ENCODE measurements at regions not wholly inside any gene's neighbourhood (a gene's known extent, or its start where the extent isn't known, plus 50 kb on each side); places are given as distances from the start of the nearest gene placed in this dataset.

DNA sequence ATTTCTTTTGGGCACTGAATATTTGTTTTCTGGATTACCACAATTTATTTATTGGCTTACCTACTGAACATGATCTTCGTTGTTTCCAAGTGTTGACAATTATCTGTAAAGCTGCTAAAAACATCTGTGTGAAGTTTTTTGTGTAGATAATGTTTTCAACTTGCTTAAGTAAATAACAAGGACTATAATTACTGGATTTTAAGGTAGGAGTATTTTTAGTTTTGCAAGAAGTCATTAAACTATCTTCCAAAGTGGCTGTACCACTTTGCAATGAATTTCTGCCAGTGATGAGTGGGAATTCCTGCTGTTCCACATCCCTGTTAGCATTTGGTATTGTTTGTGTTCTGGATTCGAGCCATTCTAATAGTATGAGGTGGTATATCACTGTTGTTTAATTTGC, 702.2 kb downstream of the MECOM start:
- no peaks in the 10 kb centered on the region for H3K79me2 ChIP-seq
- H3K36me3 ChIP-seq (ENCODE audit: control insufficient read depth, insufficient read depth, low read length) = no peaks in the 10 kb centered on the region
- H3K4me2 ChIP-seq (ENCODE audit: low read length) = no peak overlapping the region
- no peak overlapping the region for H2AFZ ChIP-seq
- H3K4me1 ChIP-seq = no peaks in the 10 kb centered on the region
- H3K9me3 ChIP-seq (ENCODE audit: control insufficient read depth, low read length) = no peaks in the 10 kb centered on the region
- TF ChIP-seq, protein P1, sequence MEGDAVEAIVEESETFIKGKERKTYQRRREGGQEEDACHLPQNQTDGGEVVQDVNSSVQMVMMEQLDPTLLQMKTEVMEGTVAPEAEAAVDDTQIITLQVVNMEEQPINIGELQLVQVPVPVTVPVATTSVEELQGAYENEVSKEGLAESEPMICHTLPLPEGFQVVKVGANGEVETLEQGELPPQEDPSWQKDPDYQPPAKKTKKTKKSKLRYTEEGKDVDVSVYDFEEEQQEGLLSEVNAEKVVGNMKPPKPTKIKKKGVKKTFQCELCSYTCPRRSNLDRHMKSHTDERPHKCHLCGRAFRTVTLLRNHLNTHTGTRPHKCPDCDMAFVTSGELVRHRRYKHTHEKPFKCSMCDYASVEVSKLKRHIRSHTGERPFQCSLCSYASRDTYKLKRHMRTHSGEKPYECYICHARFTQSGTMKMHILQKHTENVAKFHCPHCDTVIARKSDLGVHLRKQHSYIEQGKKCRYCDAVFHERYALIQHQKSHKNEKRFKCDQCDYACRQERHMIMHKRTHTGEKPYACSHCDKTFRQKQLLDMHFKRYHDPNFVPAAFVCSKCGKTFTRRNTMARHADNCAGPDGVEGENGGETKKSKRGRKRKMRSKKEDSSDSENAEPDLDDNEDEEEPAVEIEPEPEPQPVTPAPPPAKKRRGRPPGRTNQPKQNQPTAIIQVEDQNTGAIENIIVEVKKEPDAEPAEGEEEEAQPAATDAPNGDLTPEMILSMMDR (IDR thresholded peaks at IDR 0.05) = no peak
- H3K27me3 ChIP-seq (ENCODE audit: control insufficient read depth, insufficient read depth, low read length) = no peaks in the 10 kb centered on the region
- no peak overlapping the region for H3K27ac ChIP-seq
- no peak overlapping the region for H3K9ac ChIP-seq
- no peak overlapping the region for H3K4me3 ChIP-seq (ENCODE audit: low read depth, low read length)

DNA sequence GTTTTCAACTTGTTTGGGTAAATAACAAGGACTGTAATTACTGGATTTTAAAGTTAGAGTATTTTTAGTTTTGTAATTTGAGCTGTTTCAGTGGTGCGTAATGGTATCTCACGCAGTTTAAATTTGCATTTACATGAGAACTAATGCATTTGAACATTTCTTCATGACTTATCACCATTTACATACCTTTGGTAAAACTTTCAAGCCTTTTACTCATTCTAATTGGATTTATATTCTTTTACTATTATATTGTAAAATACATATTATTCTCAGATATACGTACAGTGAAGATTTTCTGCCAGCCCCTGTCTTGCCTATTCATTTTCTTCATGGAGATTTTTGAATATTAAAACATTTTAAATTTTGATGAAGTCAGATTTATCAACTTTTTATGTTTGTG, 703.8 kb downstream of the MECOM start:
- no peaks in the 10 kb centered on the region for H3K79me2 ChIP-seq
- H3K4me1 ChIP-seq = no peaks in the 10 kb centered on the region
- no peak overlapping the region for H3K27ac ChIP-seq
- H3K36me3 ChIP-seq (ENCODE audit: control insufficient read depth, insufficient read depth, low read length) = no peaks in the 10 kb centered on the region
- H2AFZ ChIP-seq = no peak overlapping the region
- H3K27me3 ChIP-seq (ENCODE audit: control insufficient read depth, insufficient read depth, low read length) = no peaks in the 10 kb centered on the region
- TF ChIP-seq, protein P1 (IDR thresholded peaks at IDR 0.05) = no peak
- no peak overlapping the region for H3K9ac ChIP-seq
- no peak overlapping the region for H3K4me3 ChIP-seq (ENCODE audit: low read depth, low read length)
- H3K4me2 ChIP-seq (ENCODE audit: low read length) = no peak overlapping the region
- no peaks in the 10 kb centered on the region for H3K9me3 ChIP-seq (ENCODE audit: control insufficient read depth, low read length)

DNA sequence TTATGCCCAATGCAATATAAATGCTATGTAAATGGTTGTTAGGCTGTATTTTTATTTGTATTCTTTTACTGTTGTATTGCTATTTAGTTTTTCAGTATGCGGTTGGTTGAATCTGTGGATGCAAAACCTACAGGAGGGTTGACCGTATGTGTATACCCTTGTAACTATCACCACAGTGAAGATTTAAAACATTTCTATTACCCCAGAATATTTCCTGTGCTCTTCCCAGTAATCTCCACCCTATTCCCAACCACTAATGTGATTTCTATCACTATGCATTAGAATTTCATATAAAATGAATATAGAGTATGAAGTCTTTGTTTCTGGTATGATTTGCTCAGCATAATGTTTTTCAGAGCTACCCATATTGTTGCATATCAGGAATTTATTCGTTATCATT, 705.0 kb downstream of the MECOM start:
- Histone ChIP-seq H3K36me3 (ENCODE audit: control insufficient read depth, insufficient read depth, low read length) (no peaks in the 10 kb centered on the region), H3K4me2 (ENCODE audit: low read length) (no peak overlapping the region), H2AFZ (no peak overlapping the region), H3K27me3 (ENCODE audit: control insufficient read depth, insufficient read depth, low read length) (no peaks in the 10 kb centered on the region), H3K79me2 (no peaks in the 10 kb centered on the region), H3K4me3 (ENCODE audit: low read depth, low read length) (no peak overlapping the region), H3K27ac (no peak overlapping the region), H3K9me3 (ENCODE audit: control insufficient read depth, low read length) (no peaks in the 10 kb centered on the region), H3K4me1 (no peaks in the 10 kb centered on the region), H3K9ac (no peak overlapping the region)
- TF ChIP-seq, protein P1 (IDR thresholded peaks at IDR 0.05) = no peak

DNA sequence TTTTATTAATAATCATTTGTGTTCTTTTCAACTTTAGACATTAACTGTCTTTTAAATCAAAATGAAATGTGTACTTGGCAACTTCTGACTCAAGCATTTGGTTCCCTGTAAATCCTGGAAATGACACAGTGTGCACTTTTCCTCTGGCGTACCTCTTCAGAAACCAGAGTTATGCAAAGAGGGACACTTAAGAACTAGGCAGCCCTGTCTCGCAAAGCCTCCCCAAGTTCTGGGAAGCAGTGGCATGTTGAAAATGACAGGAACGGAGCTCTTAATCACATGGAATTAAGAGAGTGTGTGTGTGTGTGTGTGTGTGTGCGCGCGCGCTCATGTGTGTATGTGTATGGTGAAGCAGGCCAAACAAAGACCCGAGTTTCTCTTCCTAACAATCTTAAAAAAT, 707.4 kb downstream of the MECOM start:
- H3K27ac ChIP-seq = no peak overlapping the region
- H3K4me3 ChIP-seq (ENCODE audit: low read depth, low read length) = no peak overlapping the region
- no peaks in the 10 kb centered on the region for H3K4me1 ChIP-seq
- H3K9ac ChIP-seq = no peak overlapping the region
- no peak overlapping the region for H2AFZ ChIP-seq
- TF ChIP-seq, protein P1 (IDR thresholded peaks at IDR 0.05) = no peak
- no peaks in the 10 kb centered on the region for H3K9me3 ChIP-seq (ENCODE audit: control insufficient read depth, low read length)
- no peaks in the 10 kb centered on the region for H3K27me3 ChIP-seq (ENCODE audit: control insufficient read depth, insufficient read depth, low read length)
- H3K79me2 ChIP-seq = no peaks in the 10 kb centered on the region
- no peaks in the 10 kb centered on the region for H3K36me3 ChIP-seq (ENCODE audit: control insufficient read depth, insufficient read depth, low read length)
- no peak overlapping the region for H3K4me2 ChIP-seq (ENCODE audit: low read length)

DNA sequence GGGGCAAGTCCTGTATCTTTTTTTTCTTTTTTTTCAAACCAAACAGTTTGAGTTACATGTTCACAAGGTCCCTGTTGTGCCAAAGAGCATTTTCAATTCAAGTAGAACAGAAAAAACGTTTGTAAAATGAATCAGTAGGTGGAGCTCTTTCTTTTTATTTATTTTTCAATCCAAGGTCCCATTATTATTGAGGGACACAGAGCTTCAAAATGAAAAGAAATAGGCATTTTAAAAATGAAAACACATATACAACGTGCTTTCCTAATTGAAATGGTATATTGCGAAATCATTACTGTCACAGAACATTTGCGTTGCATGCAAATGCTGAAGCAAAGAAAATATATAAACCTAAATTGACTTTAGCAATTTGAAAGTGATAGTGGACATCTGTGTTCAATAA, 711.0 kb downstream of the MECOM start:
- TF ChIP-seq, protein P1 (IDR thresholded peaks at IDR 0.05) = no peak
- Histone ChIP-seq H3K4me3 (ENCODE audit: low read depth, low read length) (no peak overlapping the region), H3K27ac (no peak overlapping the region), H3K27me3 (ENCODE audit: control insufficient read depth, insufficient read depth, low read length) (no peaks in the 10 kb centered on the region), H3K36me3 (ENCODE audit: control insufficient read depth, insufficient read depth, low read length) (no peaks in the 10 kb centered on the region), H2AFZ (no peak overlapping the region), H3K4me2 (ENCODE audit: low read length) (no peak overlapping the region), H3K9ac (no peak overlapping the region), H3K9me3 (ENCODE audit: control insufficient read depth, low read length) (no peaks in the 10 kb centered on the region), H3K4me1 (no peaks in the 10 kb centered on the region), H3K79me2 (no peaks in the 10 kb centered on the region)

All from parathyroid adenoma (tissue), 2 donors.